GM18858 (cell line): ENCODE measurements at regions not wholly inside any gene's neighbourhood (a gene's known extent, or its start where the extent isn't known, plus 50 kb on each side); places are given as distances from the start of the nearest gene placed in this dataset.
A peak's percentile ranks its signal among the peaks of the same experiment; 100 is the strongest.

ENCODE experiments used
- ATAC-seq: cut with Tn5 transposase; IDR thresholded peaks from one replicate; pipeline ENCODE4 v1.9.1; 2021; ENCODE audit not compliant: unreplicated experiment

DNA sequence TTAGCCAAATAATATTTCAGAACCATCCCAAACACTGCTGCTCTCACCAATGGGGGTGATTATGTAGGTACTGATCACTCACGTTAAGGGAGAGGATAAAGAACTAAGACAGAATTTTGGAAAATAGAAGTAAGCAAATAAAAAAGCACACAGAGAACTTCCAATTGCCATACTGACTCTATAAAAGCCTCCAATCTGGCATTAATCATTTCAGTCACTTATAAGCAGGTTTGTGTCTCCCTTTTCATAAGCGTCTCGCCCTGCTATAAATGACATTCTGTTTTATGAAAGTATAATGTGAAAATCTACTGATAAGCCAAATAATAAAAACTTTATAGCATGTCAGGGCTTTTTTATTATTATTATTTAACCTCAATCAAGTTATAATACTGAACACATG is 435.2 kb downstream of the ETNK1 start:
- no peak for ATAC-seq

- no peak for ATAC-seq
Measured at GRCh38 chr12:23063206-23063605, 438.2 kb downstream of the ETNK1 start.

- no peak for ATAC-seq
Measured at GRCh38 chr12:23066095-23066494, 441.1 kb downstream of the ETNK1 start.

DNA sequence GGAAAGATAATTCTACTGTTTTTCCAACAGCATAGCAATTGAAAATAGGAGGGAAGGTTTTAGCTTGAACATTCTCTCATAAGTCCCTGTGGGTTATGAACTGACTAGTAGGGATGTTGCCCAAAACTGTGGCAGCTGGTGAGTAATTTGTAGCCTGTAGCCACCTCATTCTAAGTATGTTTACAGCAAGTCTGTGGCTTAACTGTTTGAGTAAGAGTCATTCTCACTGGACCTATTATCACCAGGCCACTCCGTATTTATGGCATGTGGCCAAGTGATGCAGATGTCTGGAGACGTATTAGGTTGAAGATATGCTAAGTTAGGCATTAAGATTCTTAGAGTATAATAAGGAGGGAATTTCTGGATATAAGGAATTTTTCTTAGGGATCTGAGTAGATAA is 458.3 kb downstream of the ETNK1 start:
- ATAC-seq = peak; percentile 74

GRCh38 chr12:23084236-23084995 is 459.4 kb downstream of the ETNK1 start:
- ATAC-seq = no peak

- no peak for ATAC-seq
Measured at GRCh38 chr12:23088594-23088993, 463.6 kb downstream of the ETNK1 start.

GRCh38 chr12:23093488-23093887 is 468.5 kb downstream of the ETNK1 start:
- ATAC-seq = no peak

GRCh38 chr12:23096321-23096720 is 471.4 kb downstream of the ETNK1 start:
- no peak for ATAC-seq

DNA sequence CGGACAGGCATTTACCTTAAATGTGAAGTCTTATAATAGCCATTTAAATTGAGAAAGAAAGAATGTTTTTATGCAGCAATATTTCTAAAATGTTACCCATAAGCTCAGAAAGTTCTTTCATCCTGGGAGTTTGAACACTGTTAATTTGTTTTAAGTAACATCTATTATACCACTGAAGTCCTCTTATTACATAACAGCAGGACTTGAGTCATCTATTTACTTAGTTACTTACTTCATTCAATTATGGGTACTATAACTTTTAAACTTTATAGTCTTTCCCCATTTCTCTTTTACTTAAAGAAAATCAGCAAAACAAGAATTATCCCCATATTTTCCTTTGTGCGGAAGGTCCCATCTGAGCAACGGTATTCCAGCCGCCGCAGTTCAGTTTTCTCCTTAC is 473.1 kb downstream of the ETNK1 start:
- no peak for ATAC-seq

DNA sequence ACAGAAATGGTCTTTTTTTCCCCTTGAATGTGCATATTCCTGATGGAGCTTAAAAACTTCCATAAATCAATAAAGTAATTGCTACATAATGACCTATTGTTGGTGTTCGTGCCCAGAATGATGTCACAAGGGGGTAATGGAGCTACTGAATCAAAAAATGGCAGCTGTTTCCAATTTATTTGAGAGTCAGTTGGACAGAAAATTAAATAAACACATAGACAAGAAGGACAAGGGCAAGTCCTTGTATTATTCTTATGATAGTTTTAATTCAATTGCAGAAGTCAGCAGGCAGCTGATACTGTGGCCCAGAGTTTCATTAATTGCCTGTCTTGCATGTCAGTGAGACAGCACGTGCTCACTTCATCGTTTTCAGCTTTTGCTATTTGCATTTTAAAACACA is 473.5 kb downstream of the ETNK1 start:
- ATAC-seq = no peak

GRCh38 chr12:23099104-23099503 is 474.1 kb downstream of the ETNK1 start:
- ATAC-seq = no peak

DNA sequence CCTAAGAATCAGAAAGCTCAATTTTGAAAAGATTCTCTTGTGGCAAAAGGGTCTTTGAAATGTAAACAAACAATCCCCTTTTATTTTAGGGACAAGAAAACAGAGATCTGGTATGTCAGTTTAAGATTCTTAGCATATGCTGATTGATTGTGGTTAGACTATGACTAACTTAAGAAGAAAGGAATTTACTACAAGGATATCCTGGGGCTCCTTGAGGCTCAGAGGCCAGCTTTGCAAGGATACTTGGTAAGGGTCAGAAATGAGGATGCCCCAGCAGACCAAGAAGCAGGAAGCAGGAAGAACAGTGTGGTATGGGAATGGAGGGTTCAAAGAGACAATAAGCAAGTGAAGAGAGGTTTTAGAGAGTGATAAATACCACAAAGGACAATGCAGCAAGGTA is 474.6 kb downstream of the ETNK1 start:
- no peak for ATAC-seq

DNA sequence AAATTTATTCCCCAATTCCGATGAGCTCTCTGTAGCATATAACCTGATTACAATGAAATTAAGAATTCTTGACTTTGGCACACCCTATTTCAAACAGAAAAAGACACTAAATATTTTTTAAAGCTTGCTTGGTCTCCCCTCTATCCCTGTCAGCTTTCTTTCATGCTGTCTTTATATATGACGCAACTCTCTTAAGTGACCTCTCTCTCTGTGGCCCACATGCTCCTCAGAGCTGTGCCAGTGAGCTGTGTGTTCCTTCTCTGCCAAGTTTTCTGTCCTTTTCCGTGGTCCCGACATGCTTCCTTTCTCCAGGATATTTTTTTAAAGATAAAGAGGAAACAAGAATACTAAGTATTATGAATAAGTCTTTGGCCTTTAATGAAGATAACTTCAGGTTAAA is 484.0 kb downstream of the ETNK1 start:
- ATAC-seq = no peak

DNA sequence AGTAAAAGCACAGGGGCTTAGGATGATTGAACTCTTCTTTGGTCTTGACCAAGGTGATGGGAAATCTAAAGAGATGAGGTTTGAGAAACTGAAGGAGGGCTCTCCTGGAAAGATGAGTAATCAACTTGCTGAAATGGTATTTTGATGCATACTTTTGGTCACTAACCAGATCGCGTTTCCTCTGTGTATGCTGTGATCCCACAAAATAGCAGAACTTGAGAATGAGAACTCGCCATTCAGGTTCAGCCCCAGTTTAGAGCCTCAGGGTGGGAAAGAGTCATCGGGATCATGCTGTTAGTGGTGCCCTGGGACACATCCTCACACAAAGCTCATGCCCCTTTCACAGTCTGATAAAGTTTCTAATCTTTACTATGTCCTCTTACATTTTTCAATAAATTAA is 488.8 kb downstream of the ETNK1 start:
- no peak for ATAC-seq

- no peak for ATAC-seq
Measured at GRCh38 chr12:23115984-23116383, 491.0 kb downstream of the ETNK1 start.

GRCh38 chr12:23126794-23127193 is 501.8 kb downstream of the ETNK1 start:
- ATAC-seq = no peak

DNA sequence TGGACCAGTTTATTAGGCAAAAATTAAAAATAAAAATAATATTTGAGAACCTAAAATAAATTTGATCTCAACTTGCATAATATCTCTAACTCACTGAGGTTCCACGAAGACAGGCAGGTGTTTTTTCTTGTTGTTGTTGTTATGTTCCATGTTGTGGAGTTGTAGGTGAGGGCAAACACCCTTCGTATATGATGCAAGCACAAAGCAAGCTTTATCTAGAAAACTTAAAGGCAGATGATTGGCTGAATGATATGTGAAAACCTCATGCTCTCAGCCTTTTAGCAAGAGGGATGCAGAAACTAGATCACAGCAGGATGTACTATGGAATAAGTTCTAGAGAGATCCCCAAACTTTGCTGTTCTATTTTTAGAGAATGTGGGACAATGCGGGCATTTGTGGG is 502.7 kb downstream of the ETNK1 start:
- ATAC-seq = no peak

GRCh38 chr12:23128462-23128861 is 503.5 kb downstream of the ETNK1 start:
- ATAC-seq = no peak

GRCh38 chr12:23132357-23132756 is 507.4 kb downstream of the ETNK1 start:
- no peak for ATAC-seq

DNA sequence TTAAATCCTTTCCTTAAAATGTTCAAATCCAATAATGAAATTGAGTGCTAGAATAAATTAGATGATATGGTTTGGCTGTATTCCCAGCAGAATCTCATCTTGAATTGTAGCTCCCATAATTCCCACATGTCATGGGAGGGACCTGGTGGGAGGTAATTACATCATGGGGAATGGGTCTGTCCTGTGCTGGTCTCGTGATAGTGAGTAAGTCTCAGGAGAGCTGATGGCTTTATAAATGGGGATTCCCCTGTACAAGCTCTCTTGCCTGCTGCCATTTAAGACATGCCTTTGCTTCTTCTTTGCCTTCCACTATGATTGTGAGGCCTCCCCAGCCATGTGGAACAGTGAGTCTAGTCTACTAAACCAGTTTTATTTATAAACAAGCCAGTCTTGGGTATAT is 508.5 kb downstream of the ETNK1 start:
- ATAC-seq = no peak

- ATAC-seq = no peak
Measured at GRCh38 chr12:23139026-23139425, 514.1 kb downstream of the ETNK1 start.

DNA sequence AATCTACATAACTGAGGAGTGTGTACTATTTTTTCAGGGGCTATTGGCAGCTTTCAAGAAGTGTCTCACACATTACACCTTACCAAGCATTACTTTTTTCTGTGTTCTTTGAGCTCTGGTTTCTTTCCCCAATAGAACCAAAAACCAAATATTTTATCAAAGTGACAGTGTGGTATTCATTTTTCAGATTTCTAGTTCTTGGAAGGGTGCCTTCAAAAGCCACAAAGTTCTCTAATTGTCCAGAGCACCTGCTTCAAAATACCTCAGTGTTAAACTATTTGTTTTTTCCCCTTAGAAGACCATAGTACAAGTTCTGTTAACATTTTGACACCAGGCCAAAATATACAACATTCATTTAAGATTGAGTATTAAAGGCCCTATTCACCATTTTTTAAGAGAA is 515.7 kb downstream of the ETNK1 start:
- ATAC-seq = no peak

DNA sequence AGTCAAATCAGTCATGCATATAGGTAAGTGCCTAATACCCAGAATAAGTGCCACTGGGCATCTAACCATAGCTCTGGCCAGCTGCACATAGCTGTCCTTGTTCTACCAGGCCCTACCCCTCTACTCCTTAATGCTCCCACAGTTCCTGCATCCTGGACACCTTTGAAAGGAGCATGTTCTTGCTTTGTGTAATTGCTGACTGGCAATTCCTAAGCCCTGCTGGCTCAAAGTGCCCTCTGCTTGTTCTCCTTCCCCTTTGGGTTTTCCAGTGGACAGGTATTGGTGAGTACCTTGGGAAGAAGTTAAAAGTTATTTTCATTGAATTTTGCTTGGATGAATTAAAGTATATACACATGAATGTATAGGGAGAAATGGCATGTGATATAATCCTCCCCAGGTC is 516.4 kb downstream of the ETNK1 start:
- ATAC-seq = no peak
